Epithelial cell of proximal tubule (primary cell): ENCODE measurements at regions not wholly inside any gene's neighbourhood (a gene's known extent, or its start where the extent isn't known, plus 50 kb on each side); places are given as distances from the start of the nearest gene placed in this dataset.
A peak's percentile ranks its signal among the peaks of the same experiment; 100 is the strongest.

Experiments
- DNase-seq: peaks from one replicate; pipeline ENCODE4 v3.0.0-alpha.2; 2011; ENCODE audit warnings: low read depth
- H3K4me3 ChIP-seq: 2 replicates; pipeline ENCODE4 v1.5.1; 2011; ENCODE audit warnings: low read depth, mild to moderate bottlenecking, low read length
- CTCF ChIP-seq: conservative IDR thresholded peaks from 2 replicates; pipeline ENCODE4 v1.5.1; 2012; ENCODE audit warnings: low read depth, mild to moderate bottlenecking, low read length

- H3K4me3 ChIP-seq = no peak overlapping the region
- DNase-seq = peak; percentile 63
- TF ChIP-seq CTCF = no peak
Observed at GRCh38 chr6:142542704-142543233, 241.0 kb downstream of the ADGRG6 start.

GRCh38 chr6:142543606-142544005, 241.8 kb downstream of the ADGRG6 start:
- no peak overlapping the region for H3K4me3 ChIP-seq
- no peak for TF ChIP-seq CTCF
- DNase-seq = no peak

- no peak overlapping the region for H3K4me3 ChIP-seq
- no peak for DNase-seq
- no peak for TF ChIP-seq CTCF
Observed at GRCh38 chr6:142544199-142544838, 242.5 kb downstream of the ADGRG6 start.

DNA sequence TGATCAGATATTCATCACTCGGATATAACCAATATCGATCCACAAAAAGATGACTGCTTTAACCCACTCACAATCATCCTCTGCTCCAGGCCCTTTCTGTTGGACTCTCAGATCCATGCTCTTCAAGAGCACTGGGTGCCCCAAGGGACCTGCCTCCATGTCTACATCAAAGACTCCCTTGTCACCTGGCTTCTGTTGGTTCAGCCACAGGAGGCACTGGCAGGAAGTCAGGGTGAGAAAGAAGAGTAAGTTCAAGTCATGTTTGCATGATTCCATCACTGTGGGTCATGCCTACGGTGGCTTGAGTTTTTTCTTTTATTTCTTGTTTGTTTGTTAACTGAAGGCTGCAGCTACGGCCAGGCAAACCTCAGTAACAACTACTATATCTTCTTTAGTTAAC, 243.3 kb downstream of the ADGRG6 start:
- no peak for DNase-seq
- TF ChIP-seq CTCF = no peak
- H3K4me3 ChIP-seq = no peak overlapping the region

- no peak for DNase-seq
- H3K4me3 ChIP-seq = no peak overlapping the region
- no peak for TF ChIP-seq CTCF
Observed at GRCh38 chr6:142548566-142548965, 246.8 kb downstream of the ADGRG6 start.

- no peak for TF ChIP-seq CTCF
- H3K4me3 ChIP-seq = no peak overlapping the region
- no peak for DNase-seq
Observed at GRCh38 chr6:142550310-142551063, 248.7 kb downstream of the ADGRG6 start.
